ENCODE measurements at regions not wholly inside any gene's neighbourhood (a gene's known extent, or its start where the extent isn't known, plus 50 kb on each side); places are given as distances from the start of the nearest gene placed in this dataset.

- Mint-ChIP-seq H3K36me3 (peaks cover 15% of the 10 kb centered on the region), H3K27me3 (ENCODE audit: low read depth) (no peaks in the 10 kb centered on the region), H3K4me3 (no peak overlapping the region), H3K27ac (0 out of 2 replicates have a peak overlapping the region, but pooled peaks have one; percentile 43), H3K9me3 (peaks cover 21% of the 10 kb centered on the region), H3K4me1 (peaks cover 12% of the 10 kb centered on the region)
- ATAC-seq (no peak), DNase-seq (ENCODE audit: low spot score) (no peak)
- ChIA-PET CTCF (no interaction called here), POLR2A (no interaction called here)
- TF ChIP-seq, protein P1, sequence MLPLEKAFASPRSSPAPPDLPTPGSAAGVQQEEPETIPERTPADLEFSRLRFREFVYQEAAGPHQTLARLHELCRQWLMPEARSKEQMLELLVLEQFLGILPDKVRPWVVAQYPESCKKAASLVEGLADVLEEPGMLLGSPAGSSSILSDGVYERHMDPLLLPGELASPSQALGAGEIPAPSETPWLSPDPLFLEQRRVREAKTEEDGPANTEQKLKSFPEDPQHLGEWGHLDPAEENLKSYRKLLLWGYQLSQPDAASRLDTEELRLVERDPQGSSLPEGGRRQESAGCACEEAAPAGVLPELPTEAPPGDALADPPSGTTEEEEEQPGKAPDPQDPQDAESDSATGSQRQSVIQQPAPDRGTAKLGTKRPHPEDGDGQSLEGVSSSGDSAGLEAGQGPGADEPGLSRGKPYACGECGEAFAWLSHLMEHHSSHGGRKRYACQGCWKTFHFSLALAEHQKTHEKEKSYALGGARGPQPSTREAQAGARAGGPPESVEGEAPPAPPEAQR (CRISPR knock-in tag; IDR thresholded peaks at IDR 0.05): no peak
- TF ChIP-seq NR2C2 (CRISPR knock-in tag; IDR thresholded peaks at IDR 0.05): no peak
Observed at GRCh38 chr5:163190283-163190682, 247.1 kb upstream of the CCNG1 start.

GRCh38 chr5:163190784-163191183, 246.6 kb upstream of the CCNG1 start:
- H3K36me3 Mint-ChIP-seq: peaks cover 10% of the 10 kb centered on the region
- H3K4me3 Mint-ChIP-seq: no peak overlapping the region
- H3K9me3 Mint-ChIP-seq: peaks cover 16% of the 10 kb centered on the region
- ATAC-seq (0 out of 2 replicates have a peak, but pooled peaks have one; percentile 28), DNase-seq (ENCODE audit: low spot score) (no peak)
- no peaks in the 10 kb centered on the region for H3K27me3 Mint-ChIP-seq (ENCODE audit: low read depth)
- TF ChIP-seq PRDM15 (CRISPR knock-in tag; IDR thresholded peaks at IDR 0.05) (no peak), EMX1 (CRISPR knock-in tag; IDR thresholded peaks at IDR 0.05) (no peak), TP53 (CRISPR knock-in tag; IDR thresholded peaks at IDR 0.05) (no peak), ZNF416 (CRISPR knock-in tag; IDR thresholded peaks at IDR 0.05) (no peak), ZNF671 (CRISPR knock-in tag; IDR thresholded peaks at IDR 0.05) (no peak), ATF1 (CRISPR knock-in tag; IDR thresholded peaks at IDR 0.05) (no peak), FOXJ3 (CRISPR knock-in tag; IDR thresholded peaks at IDR 0.05; ENCODE audit: borderline replicate concordance) (no peak), USF2 (CRISPR knock-in tag; IDR thresholded peaks at IDR 0.05) (no peak), ZNF232 (CRISPR knock-in tag; IDR thresholded peaks at IDR 0.05) (no peak)
- TF ChIP-seq, protein P2, sequence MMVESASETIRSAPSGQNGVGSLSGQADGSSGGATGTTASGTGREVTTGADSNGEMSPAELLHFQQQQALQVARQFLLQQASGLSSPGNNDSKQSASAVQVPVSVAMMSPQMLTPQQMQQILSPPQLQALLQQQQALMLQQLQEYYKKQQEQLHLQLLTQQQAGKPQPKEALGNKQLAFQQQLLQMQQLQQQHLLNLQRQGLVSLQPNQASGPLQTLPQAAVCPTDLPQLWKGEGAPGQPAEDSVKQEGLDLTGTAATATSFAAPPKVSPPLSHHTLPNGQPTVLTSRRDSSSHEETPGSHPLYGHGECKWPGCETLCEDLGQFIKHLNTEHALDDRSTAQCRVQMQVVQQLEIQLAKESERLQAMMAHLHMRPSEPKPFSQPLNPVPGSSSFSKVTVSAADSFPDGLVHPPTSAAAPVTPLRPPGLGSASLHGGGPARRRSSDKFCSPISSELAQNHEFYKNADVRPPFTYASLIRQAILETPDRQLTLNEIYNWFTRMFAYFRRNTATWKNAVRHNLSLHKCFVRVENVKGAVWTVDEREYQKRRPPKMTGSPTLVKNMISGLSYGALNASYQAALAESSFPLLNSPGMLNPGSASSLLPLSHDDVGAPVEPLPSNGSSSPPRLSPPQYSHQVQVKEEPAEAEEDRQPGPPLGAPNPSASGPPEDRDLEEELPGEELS (CRISPR knock-in tag; IDR thresholded peaks at IDR 0.05): no peak
- TF ChIP-seq, protein P1 (CRISPR knock-in tag; IDR thresholded peaks at IDR 0.05): no peak
- TF ChIP-seq, protein P3, sequence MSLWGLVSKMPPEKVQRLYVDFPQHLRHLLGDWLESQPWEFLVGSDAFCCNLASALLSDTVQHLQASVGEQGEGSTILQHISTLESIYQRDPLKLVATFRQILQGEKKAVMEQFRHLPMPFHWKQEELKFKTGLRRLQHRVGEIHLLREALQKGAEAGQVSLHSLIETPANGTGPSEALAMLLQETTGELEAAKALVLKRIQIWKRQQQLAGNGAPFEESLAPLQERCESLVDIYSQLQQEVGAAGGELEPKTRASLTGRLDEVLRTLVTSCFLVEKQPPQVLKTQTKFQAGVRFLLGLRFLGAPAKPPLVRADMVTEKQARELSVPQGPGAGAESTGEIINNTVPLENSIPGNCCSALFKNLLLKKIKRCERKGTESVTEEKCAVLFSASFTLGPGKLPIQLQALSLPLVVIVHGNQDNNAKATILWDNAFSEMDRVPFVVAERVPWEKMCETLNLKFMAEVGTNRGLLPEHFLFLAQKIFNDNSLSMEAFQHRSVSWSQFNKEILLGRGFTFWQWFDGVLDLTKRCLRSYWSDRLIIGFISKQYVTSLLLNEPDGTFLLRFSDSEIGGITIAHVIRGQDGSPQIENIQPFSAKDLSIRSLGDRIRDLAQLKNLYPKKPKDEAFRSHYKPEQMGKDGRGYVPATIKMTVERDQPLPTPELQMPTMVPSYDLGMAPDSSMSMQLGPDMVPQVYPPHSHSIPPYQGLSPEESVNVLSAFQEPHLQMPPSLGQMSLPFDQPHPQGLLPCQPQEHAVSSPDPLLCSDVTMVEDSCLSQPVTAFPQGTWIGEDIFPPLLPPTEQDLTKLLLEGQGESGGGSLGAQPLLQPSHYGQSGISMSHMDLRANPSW (CRISPR knock-in tag; conservative IDR thresholded peaks at IDR 0.05; ENCODE audit: low read depth): no peak
- CTCF ChIA-PET: interaction anchor here (0.9 kb wide), 1 partner anchor 116 kb away, joined by 3 read pairs; no protein-coding TSS in a partner anchor
- H3K4me1 Mint-ChIP-seq: peaks cover 12% of the 10 kb centered on the region
- no peak overlapping the region for H3K27ac Mint-ChIP-seq
- POLR2A ChIA-PET: no interaction called here

All from WTC11 (cell line).